Stomach (tissue), 8 donors: ENCODE measurements at regions not wholly inside any gene's neighbourhood (a gene's known extent, or its start where the extent isn't known, plus 50 kb on each side); places are given as distances from the start of the nearest gene placed in this dataset.
A peak's percentile ranks its signal among the peaks of the same experiment; 100 is the strongest.

Experiments
- DNase-seq, 2 donors: peaks; one replicate each; pipeline versions ENCODE4 v3.0.0 to v3.0.0-alpha.2; 2013 to 2019
- H3K27ac ChIP-seq, 5 donors: fragments of 200-600 bp in 4 of 5; sonication (generic) in 4 of 5; one replicate each; pipeline ENCODE4 v1.5.1; 2013 to 2019; ENCODE audit warnings: mild to moderate bottlenecking in 1 of 5, moderate library complexity in 1 of 5
- H3K27me3 ChIP-seq, 3 donors: fragments of 200-600 bp; sonication (generic); one replicate each; pipeline ENCODE4 v1.5.1; 2017 to 2019; ENCODE audit warnings: mixed run types in 1 of 3
- H3K36me3 ChIP-seq, 4 donors: fragments of 200-600 bp; sonication (generic); 1 replicate in 3 of 4; 2 replicates in 1 of 4; pipeline ENCODE4 v1.5.1; 2016 to 2019
- H3K4me1 ChIP-seq, 4 donors: fragments of 200-600 bp; sonication (generic); one replicate each; pipeline ENCODE4 v1.5.1; 2016 to 2019
- H3K4me3 ChIP-seq, 4 donors: fragments of 200-600 bp; sonication (generic) in 3 of 4; one replicate each; pipeline ENCODE4 v1.5.1; 2016 to 2019; ENCODE audit warnings: mild to moderate bottlenecking in 1 of 4
- H3K9me3 ChIP-seq, 4 donors: fragments of 200-600 bp; sonication (generic); one replicate each; pipeline ENCODE4 v1.5.1; 2016 to 2019
- CTCF ChIP-seq, 7 experiments: fragments of 450-650 bp in 4 of 7; fragments of 200-600 bp in 3 of 7; sonication (generic) in 3 of 7; IDR thresholded peaks; one replicate each; pipeline ENCODE4 v1.5.1; 2016 to 2019; ENCODE audit warnings: antibody characterized with exemption in 7 of 7, control low read depth in 2 of 7, mild to moderate bottlenecking in 1 of 7
- EP300 ChIP-seq: sonication (generic); formaldehyde crosslinking; IDR thresholded peaks from one replicate; pipeline ENCODE4 v1.6.1; 2017; ENCODE audit warnings: antibody characterized with exemption
- POLR2A ChIP-seq, 4 donors: fragments of 450-650 bp; IDR thresholded peaks; one replicate each; pipeline ENCODE4 v1.6.1; 2016; ENCODE audit warnings: antibody characterized with exemption in 4 of 4, control low read depth in 2 of 4, mild to moderate bottlenecking in 1 of 4, moderate library complexity in 1 of 4
- POLR2AphosphoS5 ChIP-seq, 3 donors: sonication (generic); formaldehyde crosslinking; IDR thresholded peaks; one replicate each; pipeline ENCODE4 v1.6.1; 2016; ENCODE audit warnings: antibody characterized with exemption in 3 of 3
- WGBS, 5 donors: extraction: QIAGEN DNeasy Blood & Tissue Kit in 3 of 5; methylation state at CpG; one replicate each; pipeline versions ENCODE4 v1.1.5 to v1.1.7; 2013 to 2018; 5-methylcytosine and 5-hydroxymethylcytosine counted together
- intact Hi-C: fragments of 100-400 bp; cut with DNase I; formaldehyde crosslinking; loops from one replicate; pipeline ENCODE4 v1.15.1; 2023; ENCODE audit warnings: low total_unique reads
- donor health status: healthy with polysubstance abuse.
- donor health status: Bipolar disorder and iron deficiency.
- donor health status: healthy.

DNA sequence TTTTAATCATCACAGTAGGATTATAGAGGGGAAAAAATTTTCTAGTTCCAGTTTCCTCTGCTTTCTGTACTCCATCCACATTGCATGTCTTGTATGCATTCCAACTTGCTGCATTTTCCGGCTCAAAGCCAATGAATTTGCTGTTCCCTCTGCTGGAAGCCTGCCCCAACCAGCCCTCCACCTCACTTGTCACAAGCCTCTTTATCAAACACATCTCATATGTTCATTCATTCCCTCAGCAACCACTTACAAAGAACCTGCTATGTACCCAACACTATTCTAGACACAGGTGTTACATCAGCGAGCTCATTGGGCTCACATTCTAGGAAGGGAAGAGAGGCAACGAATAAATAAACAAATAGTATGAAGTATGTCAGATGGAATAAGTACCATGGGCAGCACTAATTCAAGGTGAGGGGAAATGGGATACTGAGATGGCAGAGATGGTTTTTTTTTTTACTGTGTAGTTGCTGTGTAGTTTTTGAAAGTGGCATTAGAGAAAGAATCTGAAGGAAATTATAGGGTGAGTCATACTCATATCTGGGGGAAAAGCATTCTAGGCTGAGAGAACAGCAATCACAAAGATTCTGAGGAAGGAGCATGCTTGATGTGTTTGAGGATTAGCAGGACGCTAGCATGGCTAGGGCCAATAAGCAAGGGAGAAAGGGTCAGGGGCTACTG is 332.5 kb downstream of the PDGFC start:
- Histone ChIP-seq H3K4me1 (no peaks in the 10 kb centered on the region), H3K9me3 (no peaks in the 10 kb centered on the region), H3K4me3 (no peak overlapping the region), H3K27me3 (no peaks in the 10 kb centered on the region), H3K27ac (no peak overlapping the region), H3K36me3 (no peaks in the 10 kb centered on the region)
- 68 to 75% (median 70%) methylated on average over 4 of the region's 4 CpGs for WGBS, 5 donors
- TF ChIP-seq CTCF (IDR thresholded peaks at IDR 0.05) (no peak), EP300 (no peak), POLR2A (IDR thresholded peaks at IDR 0.05) (no peak), POLR2AphosphoS5 (IDR thresholded peaks at IDR 0.05) (no peak)
- intact Hi-C loops: no loop called here
- DNase-seq: peak in 1 of 2 donors; percentile 46

DNA sequence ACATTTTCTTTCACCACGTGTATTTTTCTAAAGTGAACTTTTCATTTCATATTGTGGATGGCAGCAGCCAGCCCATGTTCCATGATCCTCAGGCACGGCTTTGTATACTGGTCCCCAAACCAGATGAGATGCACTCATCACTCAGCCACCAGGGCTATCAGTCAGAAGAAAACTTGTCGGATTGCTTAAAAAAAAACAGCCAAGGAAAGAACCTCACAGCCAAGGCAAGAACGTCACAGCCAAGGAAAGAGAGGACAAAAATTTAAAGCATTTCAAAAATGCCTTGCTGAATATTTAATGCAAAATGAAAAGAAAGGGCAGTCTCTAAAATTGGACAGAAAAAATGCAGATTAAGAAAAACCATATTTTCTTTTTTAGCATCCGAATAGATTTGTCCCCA is 333.3 kb downstream of the PDGFC start:
- DNase-seq: no peak
- Histone ChIP-seq H3K4me1 (no peaks in the 10 kb centered on the region), H3K27me3 (no peaks in the 10 kb centered on the region), H3K4me3 (no peak overlapping the region), H3K9me3 (no peaks in the 10 kb centered on the region), H3K27ac (no peak overlapping the region), H3K36me3 (no peaks in the 10 kb centered on the region)
- no peak for TF ChIP-seq POLR2AphosphoS5 (IDR thresholded peaks at IDR 0.05)
- no peak for TF ChIP-seq EP300
- TF ChIP-seq POLR2A (IDR thresholded peaks at IDR 0.05): no peak
- TF ChIP-seq CTCF (IDR thresholded peaks at IDR 0.05): no peak
- intact Hi-C loops: no loop called here
- 52 to 68% (median 64%) methylated on average over 5 of the region's 5 CpGs for whole genome bisulfite sequencing, 5 donors

- no peak overlapping the region for H3K27ac ChIP-seq
- no peak overlapping the region for H3K4me3 ChIP-seq
- intact Hi-C loops: no loop called here
- no peaks in the 10 kb centered on the region for H3K9me3 ChIP-seq
- DNase-seq: no peak
- H3K36me3 ChIP-seq: no peaks in the 10 kb centered on the region
- H3K4me1 ChIP-seq: no peaks in the 10 kb centered on the region
- 92 to 95% (median 92%) methylated on average over 4 of the region's 4 CpGs for WGBS, 5 donors
- no peaks in the 10 kb centered on the region for H3K27me3 ChIP-seq
- TF ChIP-seq EP300: no peak
- TF ChIP-seq POLR2A (IDR thresholded peaks at IDR 0.05): no peak
- no peak for TF ChIP-seq POLR2AphosphoS5 (IDR thresholded peaks at IDR 0.05)
- no peak for TF ChIP-seq CTCF (IDR thresholded peaks at IDR 0.05)
Observed at GRCh38 chr4:156636381-156636780, 335.2 kb downstream of the PDGFC start.

GRCh38 chr4:156635051-156635450 is 336.5 kb downstream of the PDGFC start:
- H3K36me3 ChIP-seq: no peaks in the 10 kb centered on the region
- WGBS, 5 donors: 67 to 86% (median 77%) methylated on average over 1 of the region's 1 CpG
- intact Hi-C loops: no loop called here
- no peaks in the 10 kb centered on the region for H3K27me3 ChIP-seq
- no peak overlapping the region for H3K27ac ChIP-seq
- no peak overlapping the region for H3K4me3 ChIP-seq
- no peaks in the 10 kb centered on the region for H3K4me1 ChIP-seq
- TF ChIP-seq POLR2AphosphoS5 (IDR thresholded peaks at IDR 0.05) (no peak), EP300 (no peak), POLR2A (IDR thresholded peaks at IDR 0.05) (no peak), CTCF (IDR thresholded peaks at IDR 0.05) (no peak)
- no peaks in the 10 kb centered on the region for H3K9me3 ChIP-seq
- DNase-seq: peak in 1 of 2 donors; percentile 14
